GM19397 (cell line): ENCODE measurements at regions not wholly inside any gene's neighbourhood (a gene's known extent, or its start where the extent isn't known, plus 50 kb on each side); places are given as distances from the start of the nearest gene placed in this dataset.

Source experiments
- ATAC-seq: cut with Tn5 transposase; IDR thresholded peaks from one replicate; pipeline ENCODE4 v1.9.1; 2021; ENCODE audit warnings: mild to moderate bottlenecking, moderate library complexity; ENCODE audit not compliant: unreplicated experiment

DNA sequence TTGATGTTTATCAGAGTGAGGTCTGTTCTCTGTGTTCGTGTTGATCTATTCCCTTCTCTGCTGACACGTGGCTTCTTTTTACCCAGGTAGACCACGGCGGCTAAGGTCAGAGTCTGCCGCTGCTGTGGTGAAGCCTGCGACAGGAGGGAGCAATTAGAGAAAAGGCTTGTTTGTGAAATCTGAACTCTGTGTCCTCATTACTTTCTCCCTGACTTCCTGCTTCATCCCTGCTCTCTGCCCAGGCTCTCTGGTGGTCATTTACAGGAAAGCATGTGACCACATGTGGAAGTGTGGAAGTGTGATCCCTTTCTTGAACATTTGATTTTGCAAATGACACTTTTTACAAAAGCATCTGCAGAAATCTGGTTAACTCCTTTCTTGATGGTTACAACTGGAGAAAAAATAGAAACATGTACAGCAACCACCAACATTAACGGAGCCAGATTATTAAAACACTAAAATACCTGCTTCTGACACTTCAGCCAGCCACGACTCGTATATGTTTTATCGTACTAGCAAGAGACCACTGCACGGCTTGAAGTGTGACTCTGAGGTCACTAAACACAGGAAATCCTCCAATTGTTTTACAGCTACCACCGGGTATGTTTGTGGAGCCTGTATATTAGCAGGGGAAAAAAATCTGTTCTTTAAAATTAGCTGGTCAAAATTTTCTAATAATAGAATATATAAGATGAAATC lies 388.6 kb upstream of the TMPO start:
- no peak for ATAC-seq

DNA sequence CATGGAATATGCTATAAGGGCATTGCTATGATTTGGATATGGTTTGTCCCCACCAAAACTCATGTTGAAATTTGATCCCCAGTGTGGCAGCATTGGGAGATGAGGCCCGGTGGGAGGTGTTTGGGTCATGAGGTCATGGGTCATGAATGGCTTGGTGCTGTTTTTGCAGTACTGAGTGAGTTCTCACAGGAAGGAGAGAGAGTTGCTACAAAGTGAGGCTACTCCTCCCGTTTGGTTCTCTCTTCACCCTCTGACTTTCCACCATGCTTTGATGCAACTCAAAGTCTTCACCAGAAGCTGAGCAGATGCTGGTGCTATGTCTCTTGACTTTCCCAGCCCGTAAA lies 388.1 kb upstream of the TMPO start:
- no peak for ATAC-seq

DNA sequence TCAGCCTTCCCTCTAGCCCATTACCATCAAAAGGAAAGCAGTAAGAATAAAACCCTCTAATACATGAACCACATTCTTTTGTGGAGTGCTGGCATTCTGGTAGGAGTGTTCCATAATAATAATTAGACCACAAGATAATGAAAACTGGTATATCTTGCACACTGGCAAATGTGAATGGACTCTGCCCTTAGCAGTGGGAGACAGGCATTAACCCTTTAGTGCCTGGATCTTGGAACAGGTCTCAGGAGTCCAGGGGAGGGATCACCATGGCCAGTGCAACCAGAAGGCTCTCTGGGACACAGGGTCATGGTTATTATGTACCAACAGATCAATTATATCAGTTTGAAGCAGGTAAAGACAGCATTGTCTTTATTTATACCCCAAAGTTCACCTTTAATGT lies 387.5 kb upstream of the TMPO start:
- no peak for ATAC-seq

DNA sequence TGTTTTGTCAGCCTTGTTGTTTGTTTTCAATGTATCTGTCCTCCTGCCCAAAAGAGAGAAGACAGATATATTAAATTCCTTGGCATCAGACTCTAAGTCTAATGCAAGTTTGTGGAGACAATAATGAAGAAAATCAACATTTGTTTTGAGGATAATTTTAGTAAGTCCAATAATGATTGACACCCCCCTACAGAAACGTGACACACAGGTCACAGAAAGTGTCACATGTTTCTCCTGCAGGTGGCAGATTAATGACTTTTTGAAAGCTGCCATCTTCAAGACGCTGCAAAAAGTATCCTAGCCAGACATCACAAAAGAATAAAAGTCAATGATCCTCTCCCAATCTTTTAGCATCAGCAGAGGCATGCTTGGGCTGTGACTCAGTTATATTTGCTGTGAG lies 378.8 kb upstream of the TMPO start:
- ATAC-seq = no peak

DNA sequence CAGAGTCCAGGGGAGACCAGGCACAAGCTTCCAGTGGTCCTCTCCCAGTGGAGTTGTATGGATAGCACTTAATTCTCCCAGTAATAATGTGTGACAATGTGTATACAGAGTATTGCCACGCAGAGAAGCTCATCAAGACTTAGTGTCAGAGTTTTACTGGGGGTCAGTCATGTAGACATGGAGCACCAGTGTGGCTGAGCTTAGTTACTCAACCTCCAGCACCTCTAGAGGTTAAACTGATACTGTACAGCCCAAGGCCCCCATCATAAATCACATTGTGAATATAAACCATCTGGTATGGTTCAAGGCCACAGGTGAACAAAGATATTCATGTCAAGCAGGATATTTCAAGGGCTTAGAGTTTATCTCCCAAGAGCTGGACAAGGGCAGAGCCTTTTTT lies 378.1 kb upstream of the TMPO start:
- no peak for ATAC-seq

DNA sequence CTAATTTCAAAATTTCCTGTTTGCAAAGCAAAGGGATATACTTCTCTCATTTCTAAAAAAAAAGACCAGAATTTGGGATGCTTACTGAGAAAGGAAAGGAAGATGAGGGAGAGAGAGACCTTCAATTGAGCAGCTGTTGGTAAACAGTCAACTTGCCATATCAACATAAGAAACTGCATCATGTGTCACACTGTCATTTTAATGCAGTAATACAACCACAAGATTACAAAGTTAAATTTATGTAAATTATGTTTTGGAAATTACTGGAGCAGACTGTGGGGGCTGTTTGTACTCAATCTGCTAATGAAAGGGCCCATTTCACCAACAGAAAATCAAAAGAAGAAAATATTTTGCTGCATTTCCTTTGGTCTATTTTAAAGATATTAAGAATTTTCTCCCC lies 370.4 kb upstream of the TMPO start:
- ATAC-seq = no peak

DNA sequence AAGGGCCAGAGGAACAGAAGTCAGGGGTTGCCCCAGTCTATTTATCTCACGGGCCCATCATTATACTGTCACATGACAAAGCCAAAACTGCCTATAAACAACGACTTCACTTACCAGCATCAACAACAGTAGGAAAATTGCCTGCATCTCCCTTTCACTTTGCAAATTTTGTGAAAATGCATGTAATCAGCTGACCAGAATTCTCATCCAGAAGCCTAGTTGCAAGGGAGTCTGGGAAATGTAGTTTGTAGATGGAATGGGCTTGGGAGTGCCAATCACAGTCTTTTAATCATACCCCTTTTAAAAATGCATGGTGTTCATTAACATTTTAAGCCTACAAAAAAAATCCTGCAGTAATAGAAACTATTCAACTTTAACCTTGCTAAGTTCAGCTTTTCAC lies 369.3 kb upstream of the TMPO start:
- no peak for ATAC-seq

DNA sequence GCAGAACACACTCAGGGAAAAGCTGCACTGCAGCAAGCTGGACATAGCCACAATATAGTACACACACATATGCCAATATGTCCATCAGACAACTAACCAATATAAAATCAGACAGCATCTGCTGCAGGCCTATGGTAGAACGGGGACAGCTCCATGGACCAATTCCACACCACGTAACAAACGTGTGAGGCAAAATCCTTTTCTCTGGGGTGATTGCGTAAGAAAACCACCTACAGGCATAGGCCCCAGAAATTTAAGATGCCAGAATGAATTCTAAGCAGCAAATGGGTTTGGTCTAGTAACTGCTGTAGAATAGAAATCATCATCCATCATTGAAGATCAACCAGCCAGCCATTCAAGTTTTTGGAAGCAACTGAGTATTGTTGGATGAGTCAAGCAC lies 368.9 kb upstream of the TMPO start:
- no peak for ATAC-seq

DNA sequence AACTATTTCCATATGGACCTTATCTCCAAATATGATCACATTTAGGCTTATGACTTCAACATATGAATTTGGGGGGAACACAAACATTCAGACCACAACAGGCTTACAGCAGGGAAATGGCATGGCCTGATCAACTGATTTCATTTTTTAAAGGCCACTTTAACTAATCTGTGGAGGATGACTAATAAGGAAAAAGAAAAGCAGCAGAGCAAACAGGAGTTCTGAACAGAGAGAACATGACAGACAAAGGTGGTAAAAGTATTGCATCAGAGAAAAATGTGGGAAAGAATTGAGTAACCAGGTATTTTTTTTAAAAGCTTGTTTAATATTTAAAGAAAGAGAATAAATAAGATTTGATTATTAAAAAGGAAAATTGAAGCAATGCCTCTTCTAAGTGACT lies 366.1 kb upstream of the TMPO start:
- no peak for ATAC-seq

DNA sequence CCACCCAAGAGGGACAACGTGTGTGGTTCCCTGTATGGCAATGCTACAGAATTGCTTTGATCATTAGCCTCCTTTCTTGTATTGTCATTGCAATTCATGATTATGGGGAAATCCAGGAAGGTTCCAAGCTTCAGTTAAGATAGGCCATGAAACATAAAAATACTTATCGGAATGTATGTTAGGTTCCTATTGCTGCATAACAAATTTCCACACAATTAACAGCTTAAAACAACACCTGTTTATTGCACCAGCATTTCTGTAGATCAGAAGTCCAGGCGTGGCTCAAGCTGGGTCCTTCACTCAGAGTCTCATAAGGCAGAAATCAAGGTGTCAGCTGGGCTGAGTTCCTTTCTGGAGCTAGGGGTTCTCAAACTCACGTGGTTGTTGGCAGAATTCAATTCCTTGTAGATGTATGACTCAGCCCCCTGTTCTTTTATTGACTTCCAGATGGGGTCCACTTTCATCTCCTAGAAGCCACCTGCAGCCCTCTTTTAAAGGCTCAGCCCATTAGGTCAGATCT lies 365.6 kb upstream of the TMPO start:
- no peak for ATAC-seq

DNA sequence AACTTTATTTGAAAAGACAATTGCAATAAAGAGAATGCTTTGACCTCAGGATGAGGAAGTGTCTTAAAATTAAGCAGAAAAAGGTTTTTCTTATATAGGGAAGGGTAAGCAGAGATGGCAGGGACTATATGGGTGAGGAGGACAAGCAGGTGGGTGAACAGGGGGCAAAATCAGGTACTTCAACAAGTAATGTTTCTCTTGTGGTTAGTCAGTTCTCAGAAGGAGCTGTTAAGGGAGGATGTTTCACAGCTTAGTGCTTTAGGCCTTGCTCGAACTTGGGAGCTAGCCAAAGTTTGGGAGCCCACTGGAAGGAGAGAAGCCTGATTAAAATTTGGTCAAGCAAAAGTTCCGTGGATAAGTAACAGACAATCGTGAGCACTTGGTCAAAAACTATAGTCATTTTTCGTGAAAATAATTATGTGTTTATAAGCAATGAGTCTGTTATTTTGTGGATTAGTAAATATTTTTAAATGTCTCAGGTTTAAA lies 364.2 kb upstream of the TMPO start:
- ATAC-seq = no peak

DNA sequence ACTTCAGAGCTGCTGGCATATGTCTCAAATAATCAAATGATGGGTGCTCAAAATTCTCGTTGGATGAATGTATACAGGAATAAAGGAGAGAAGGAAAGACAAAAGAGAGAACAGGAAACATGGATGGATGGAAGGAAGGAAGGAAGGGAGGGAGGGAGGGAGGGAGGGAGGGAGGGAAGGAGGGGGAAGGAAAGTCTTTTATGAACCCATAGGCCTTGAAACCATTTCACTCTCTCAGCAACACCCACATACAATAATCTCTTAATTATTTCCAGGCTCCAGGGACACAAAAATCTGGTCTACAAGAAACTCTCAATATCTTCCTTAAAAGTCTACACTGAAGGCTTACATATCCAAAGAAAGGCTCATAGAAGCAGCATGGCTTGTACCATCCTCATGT lies 363.4 kb upstream of the TMPO start:
- ATAC-seq = no peak

DNA sequence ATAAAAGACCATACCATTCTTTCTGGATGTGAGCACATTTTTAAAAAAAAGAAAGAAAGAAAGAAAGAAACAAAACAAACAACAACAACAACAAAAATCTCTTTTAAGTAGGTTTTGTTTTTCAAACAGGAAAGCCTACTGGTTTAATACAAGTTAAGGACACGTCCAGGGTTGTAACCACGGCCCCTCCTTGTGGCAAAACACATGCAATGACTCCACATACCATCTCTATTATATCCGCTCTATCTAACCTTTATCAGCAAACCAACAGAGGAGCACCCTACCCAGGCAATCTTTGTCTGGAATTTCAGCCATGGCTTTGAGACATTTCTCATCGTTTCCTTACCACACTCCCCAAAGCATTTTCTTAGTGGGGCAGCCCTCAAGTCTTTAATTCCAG lies 360.5 kb upstream of the TMPO start:
- no peak for ATAC-seq

DNA sequence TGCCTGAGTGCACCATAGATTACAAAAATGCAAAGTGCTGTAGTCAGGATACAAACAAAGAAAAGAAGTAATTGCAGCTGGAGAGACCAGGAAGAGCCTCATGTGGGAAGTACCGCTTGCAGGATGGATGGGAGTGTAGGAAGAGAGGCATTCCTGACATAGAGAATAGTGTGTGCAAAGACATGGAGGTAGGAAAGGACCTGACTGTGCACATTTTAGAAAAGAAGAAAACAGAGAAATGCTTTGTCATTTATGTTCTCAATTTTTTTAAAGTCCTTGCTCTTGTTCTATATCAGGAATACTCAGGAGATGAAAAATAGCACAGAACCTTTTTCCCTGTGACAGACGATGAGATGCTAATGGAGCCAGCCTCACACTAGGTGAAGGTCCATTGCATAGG lies 358.7 kb upstream of the TMPO start:
- no peak for ATAC-seq

DNA sequence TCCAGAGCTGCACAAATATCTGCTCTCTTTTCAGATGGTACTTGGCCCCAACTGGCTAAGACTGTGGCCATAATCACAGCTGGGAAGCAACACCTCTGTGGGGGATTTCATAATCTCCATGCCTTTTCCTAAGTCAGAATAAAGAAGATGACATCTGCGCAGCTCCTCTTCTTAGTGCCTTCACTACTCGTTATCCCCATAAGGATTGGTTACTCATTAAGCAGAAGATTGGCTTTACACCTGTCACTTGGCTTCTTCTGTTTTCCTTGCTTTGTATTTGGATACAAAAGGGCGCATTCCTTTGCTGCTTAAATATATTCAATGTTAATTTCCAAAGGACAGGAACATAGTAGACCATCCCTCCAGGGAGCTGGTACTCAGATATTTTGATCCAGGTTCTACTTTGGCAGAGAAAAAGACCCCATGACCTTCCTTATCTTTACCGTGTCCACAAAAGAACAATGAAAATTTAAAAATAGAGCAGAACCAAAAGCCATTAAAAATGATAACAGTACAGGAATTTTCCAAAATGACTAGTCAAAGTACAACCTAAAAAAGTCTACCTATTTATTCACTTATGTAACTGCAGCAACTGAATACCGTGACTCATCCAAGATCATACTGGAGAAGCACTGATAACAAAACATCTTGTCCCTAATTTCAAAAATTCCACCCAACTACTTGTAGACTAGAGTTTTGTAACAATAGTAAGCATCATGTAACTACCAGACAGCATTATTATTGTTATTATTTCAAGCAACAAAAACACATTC lies 352.3 kb upstream of the TMPO start:
- no peak for ATAC-seq

DNA sequence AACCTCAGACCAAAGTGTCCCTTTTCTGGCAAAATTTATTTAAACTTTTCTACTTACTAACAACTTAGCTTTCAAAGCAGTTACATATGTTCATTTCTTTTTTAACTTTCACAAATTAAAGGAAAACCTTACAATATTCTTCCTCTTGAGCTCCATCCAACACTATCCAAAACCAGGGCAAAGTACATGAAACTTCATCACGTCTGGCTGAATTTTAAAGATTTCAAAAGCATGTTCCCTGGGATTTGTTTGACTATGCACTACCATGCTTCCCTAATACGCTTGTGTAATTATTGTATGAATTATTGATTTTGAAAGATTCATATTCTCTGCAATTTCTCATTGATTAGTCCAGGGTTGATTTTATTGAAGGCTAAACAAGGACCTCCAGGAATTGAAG lies 343.1 kb upstream of the TMPO start:
- ATAC-seq = no peak

DNA sequence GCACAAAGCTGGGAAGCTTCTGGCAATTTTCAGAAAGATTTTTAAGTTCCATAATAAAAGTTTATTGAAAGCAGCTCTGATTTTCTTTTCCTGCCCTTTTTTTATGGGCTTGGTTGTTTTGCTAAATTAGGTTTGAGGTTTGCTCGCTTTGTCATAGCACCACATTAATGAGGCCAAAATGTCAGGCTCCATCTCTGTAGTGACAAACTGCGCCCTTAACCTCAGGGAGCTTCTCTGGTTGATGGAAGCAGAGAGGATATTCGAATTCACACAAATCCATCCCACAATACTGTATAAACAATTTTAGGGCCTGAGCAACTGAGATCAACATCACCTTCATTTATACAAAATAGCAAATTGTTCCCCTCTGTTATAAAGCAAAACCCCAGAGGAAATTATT lies 342.6 kb upstream of the TMPO start:
- ATAC-seq = no peak

DNA sequence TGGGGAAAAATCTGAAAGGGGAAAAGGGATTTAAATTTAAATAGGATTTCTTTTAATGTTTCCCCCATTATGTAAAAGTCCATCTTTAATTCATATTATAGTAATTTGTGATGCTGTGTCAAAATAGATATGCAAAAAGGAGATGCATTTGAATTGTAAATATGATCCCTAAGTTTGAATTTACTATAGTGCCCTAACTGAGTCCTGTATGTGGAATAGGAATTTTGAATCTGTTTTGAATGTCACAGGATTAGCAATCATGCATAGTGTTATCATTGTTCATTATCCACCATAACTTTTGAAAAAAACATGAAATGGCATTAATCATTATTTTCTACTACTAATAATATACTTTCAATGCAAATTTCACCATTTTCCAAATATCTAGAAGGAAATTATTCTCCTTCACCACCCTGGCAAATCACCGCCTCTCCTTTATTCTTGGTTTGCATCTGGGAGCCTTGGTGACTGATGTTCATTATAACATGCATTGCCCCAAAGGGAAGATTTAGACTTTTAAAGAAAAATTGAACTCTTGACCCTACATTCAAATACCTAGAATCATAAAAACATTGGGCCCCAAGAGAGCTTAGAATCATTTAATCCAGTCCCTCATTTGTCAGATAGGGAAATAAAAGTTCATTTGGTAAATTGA lies 341.5 kb upstream of the TMPO start:
- no peak for ATAC-seq

DNA sequence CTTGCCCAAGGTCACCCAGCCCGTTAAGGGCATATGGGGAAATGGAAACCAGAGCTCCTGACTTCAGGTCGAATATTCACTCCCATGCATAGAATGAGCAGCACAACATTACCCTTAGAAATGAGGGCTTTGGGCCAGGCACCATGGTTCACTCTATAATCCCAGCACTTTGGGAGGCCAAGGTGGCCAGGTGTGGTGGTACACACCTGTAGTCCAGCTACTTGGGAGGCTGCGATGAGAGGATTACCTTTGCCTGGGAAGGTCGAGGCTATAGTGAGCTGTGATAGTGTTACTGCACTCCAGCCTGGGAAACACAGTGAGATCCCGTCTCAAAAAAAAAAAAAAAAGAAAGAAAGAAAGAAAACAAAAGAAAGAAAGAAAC lies 341.0 kb upstream of the TMPO start:
- no peak for ATAC-seq

DNA sequence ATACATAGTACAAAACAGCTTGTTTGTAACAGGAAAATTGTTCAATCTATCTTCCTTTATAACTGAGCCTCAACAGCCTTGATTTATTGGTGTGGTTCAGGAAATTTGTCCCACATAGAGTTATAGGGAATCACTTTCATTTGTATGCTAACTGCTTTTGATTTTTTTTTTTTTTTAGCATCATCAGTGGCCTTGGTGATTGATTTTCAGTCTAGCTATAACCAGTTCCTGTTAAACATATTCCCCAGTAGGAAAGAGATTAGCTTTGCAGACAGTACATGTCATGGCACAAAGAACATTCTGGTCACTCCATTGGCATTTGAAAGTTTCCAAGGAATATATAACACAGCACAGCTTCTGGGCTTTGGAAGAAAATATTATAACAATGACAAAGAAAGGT lies 337.3 kb upstream of the TMPO start:
- no peak for ATAC-seq

DNA sequence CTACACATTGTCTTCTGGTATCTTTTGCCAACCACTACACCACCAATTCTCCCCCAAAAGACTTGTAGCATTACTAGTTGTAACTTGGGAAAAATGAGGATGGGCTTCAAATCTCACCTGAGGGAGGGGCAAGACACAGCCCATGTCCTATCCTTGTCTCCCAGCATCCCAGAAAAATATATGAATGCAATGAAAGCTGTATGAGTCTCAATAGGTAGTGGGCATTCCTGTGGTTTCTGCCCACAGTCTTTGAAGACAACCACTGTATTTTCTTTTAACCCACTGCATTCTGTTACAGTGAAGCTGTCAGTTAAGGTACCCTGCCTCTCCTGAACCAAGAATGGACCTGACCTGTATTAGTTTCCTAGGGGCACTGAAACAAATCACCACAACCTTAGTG lies 336.2 kb upstream of the TMPO start:
- no peak for ATAC-seq

DNA sequence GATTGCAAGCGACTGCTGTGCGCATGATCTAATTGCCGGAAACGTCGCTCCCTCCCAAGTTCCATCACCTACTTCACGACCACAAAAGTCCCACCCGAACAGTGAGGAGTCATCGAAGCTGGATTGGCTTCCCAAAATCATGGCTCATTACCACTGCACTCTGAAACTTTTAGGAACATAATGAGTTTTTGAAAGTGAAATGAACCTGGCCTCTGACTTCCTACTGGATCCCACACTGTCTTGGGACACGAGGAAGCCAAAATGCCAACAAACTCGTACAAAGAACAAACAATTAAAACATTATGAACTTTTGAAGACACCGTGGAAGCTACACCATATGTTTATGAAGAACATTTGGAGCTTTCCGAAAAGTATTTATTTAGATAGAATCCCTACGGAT lies 334.8 kb upstream of the TMPO start:
- no peak for ATAC-seq
